ENCODE measurements at regions not wholly inside any gene's neighbourhood (a gene's known extent, or its start where the extent isn't known, plus 50 kb on each side); places are given as distances from the start of the nearest gene placed in this dataset.

DNA sequence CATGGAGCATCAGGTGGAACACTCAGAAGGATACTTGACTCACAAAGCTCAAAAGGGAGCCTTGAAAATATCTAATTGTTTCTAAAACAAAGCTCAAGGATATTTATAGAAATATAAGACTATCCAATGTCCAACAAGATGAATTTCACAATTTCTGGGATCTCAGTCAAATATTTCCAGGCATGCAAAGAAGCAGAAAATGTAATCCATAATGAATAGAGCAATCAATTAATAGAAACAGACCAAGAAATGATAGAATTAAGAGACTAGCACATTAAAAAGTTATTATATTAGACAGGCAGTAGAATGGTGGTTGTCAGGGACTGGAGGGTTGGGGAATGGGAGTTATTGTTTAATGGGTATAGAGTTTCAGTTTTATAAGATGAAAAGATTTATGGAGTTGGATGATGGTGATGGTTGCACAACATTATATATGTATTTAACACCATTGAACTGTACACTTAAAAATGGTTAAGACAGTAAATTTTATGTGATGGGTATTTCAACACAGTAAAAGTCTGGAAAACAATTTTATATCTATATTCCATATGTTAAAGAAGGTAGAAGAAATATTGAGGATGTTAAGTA is 189.9 kb upstream of the PIEZO2 start:
- TF ChIP-seq YY1 (tag by site-specific recombination; IDR thresholded peaks at IDR 0.05) (no peak), ZBTB1 (tag by site-specific recombination; IDR thresholded peaks at IDR 0.05) (no peak), ZNF544 (tag by site-specific recombination; IDR thresholded peaks at IDR 0.05) (no peak), ZNF404 (tag by site-specific recombination; IDR thresholded peaks at IDR 0.05) (no peak), ZNF529 (tag by site-specific recombination; IDR thresholded peaks at IDR 0.05; ENCODE audit: insufficient replicate concordance) (no peak), SP3 (tag by site-specific recombination; IDR thresholded peaks at IDR 0.05) (no peak), ZNF19 (tag by site-specific recombination; IDR thresholded peaks at IDR 0.05; ENCODE audit: low read depth) (no peak), ZNF501 (tag by site-specific recombination; IDR thresholded peaks at IDR 0.05) (no peak), ZNF830 (tag by site-specific recombination; IDR thresholded peaks at IDR 0.05; ENCODE audit: low read depth) (no peak)
- TF ChIP-seq, protein P1, sequence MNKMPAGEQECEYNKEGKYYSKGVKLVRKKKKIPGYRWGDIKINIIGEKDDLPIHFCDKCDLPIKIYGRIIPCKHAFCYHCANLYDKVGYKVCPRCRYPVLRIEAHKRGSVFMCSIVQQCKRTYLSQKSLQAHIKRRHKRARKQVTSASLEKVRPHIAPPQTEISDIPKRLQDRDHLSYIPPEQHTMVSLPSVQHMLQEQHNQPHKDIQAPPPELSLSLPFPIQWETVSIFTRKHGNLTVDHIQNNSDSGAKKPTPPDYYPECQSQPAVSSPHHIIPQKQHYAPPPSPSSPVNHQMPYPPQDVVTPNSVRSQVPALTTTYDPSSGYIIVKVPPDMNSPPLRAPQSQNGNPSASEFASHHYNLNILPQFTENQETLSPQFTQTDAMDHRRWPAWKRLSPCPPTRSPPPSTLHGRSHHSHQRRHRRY (tag by site-specific recombination; IDR thresholded peaks at IDR 0.05), result no peak
- TF ChIP-seq, protein P2, sequence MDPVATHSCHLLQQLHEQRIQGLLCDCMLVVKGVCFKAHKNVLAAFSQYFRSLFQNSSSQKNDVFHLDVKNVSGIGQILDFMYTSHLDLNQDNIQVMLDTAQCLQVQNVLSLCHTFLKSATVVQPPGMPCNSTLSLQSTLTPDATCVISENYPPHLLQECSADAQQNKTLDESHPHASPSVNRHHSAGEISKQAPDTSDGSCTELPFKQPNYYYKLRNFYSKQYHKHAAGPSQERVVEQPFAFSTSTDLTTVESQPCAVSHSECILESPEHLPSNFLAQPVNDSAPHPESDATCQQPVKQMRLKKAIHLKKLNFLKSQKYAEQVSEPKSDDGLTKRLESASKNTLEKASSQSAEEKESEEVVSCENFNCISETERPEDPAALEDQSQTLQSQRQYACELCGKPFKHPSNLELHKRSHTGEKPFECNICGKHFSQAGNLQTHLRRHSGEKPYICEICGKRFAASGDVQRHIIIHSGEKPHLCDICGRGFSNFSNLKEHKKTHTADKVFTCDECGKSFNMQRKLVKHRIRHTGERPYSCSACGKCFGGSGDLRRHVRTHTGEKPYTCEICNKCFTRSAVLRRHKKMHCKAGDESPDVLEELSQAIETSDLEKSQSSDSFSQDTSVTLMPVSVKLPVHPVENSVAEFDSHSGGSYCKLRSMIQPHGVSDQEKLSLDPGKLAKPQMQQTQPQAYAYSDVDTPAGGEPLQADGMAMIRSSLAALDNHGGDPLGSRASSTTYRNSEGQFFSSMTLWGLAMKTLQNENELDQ (tag by site-specific recombination; IDR thresholded peaks at IDR 0.05; ENCODE audit: low read depth), result no peak
- CTCF ChIA-PET, result interaction anchor here (1.0 kb wide), 1 partner anchor 29 kb away, joined by 3 read pairs; no protein-coding TSS in a partner anchor
- Histone ChIP-seq H3K27ac (ENCODE audit: extremely low read depth, low read depth, low read length) (no peak overlapping the region), H3K36me3 (ENCODE audit: control insufficient read depth in 2 of 2, insufficient read depth in 1 of 2, low read length in 2 of 2) (no peaks in the 10 kb centered on the region), H3K4me1 (ENCODE audit: control insufficient read depth, insufficient read depth, low read length) (no peaks in the 10 kb centered on the region), H3K9me3 (ENCODE audit: control insufficient read depth, insufficient read depth, low read depth, low read length) (no peaks in the 10 kb centered on the region; the same call in 1 of the 2 replicates), H3K4me3 (ENCODE audit: low read depth, low read length) (no peak overlapping the region)
- POLR2A ChIA-PET, result no interaction called here

DNA sequence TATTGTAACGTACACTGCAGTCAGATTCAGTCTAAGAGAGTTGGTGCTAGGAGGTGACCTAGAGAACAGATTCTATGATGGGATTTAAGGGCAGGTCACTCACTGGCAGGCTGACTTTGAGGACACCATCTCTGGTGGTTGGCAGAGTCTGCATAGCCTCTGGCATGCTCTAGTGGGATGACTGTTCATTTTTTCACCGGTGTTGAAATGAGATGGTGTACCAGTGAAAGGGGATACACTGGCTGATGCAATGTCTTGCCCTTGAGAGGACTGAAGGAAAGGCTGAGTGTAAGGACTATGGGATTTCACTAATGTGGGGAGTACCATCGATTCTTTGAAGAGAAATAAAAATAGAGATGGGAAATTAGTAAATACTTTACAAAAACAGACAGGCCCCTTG is 186.9 kb upstream of the PIEZO2 start:
- POLR2A ChIA-PET, result no interaction called here
- Histone ChIP-seq H3K4me1 (ENCODE audit: control insufficient read depth, insufficient read depth, low read length) (no peaks in the 10 kb centered on the region), H3K4me3 (ENCODE audit: low read depth, low read length) (no peak overlapping the region), H3K9me3 (ENCODE audit: control insufficient read depth, insufficient read depth, low read depth, low read length) (no peaks in the 10 kb centered on the region; the same call in 1 of the 2 replicates), H3K27ac (ENCODE audit: extremely low read depth, low read depth, low read length) (no peak overlapping the region), H3K36me3 (ENCODE audit: control insufficient read depth in 2 of 2, insufficient read depth in 1 of 2, low read length in 2 of 2) (no peaks in the 10 kb centered on the region)
- CTCF ChIA-PET, result no interaction called here
- TF ChIP-seq ZNF514 (tag by site-specific recombination; IDR thresholded peaks at IDR 0.05), result no peak

DNA sequence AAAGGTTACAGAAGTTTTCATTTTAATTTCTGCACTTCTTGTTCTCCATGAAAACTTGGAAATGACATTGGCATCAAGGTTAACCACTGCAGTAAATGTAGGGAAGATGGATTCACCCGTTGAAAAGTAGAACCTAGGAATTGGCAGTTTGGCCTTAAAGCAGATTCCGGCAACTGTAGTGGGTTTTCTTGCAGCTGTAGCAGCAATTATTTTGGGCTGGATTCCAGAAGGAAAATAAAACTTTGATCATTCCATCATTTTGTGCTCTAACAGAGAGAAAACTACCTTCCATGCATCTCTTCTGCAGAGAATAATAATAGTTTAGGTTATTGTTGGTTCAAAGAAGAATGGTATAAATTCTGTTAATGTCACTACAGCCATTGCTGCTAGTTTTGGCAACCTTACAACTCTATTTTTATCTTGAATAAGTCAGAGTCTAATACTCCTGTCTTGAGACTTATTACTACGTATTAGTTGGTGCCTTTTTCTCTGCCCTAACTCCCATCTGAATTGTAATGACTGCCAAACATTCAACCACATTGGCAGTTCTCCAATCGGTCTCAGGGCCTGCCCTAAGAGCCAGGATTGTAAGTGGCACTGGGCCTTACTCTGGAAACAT is 178.1 kb upstream of the PIEZO2 start:
- TF ChIP-seq ZNF768 (tag by site-specific recombination; IDR thresholded peaks at IDR 0.05) (no peak), ZNF701 (tag by site-specific recombination; IDR thresholded peaks at IDR 0.05) (no peak), MYNN (tag by site-specific recombination; IDR thresholded peaks at IDR 0.05; ENCODE audit: borderline replicate concordance) (no peak), IKZF3 (tag by site-specific recombination; IDR thresholded peaks at IDR 0.05) (no peak), ZNF544 (tag by site-specific recombination; IDR thresholded peaks at IDR 0.05) (no peak), SALL2 (tag by site-specific recombination; IDR thresholded peaks at IDR 0.05; ENCODE audit: borderline replicate concordance) (no peak)
- TF ChIP-seq, protein P3, sequence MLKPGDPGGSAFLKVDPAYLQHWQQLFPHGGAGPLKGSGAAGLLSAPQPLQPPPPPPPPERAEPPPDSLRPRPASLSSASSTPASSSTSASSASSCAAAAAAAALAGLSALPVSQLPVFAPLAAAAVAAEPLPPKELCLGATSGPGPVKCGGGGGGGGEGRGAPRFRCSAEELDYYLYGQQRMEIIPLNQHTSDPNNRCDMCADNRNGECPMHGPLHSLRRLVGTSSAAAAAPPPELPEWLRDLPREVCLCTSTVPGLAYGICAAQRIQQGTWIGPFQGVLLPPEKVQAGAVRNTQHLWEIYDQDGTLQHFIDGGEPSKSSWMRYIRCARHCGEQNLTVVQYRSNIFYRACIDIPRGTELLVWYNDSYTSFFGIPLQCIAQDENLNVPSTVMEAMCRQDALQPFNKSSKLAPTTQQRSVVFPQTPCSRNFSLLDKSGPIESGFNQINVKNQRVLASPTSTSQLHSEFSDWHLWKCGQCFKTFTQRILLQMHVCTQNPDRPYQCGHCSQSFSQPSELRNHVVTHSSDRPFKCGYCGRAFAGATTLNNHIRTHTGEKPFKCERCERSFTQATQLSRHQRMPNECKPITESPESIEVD (tag by site-specific recombination; IDR thresholded peaks at IDR 0.05), result no peak
- Histone ChIP-seq H3K36me3 (ENCODE audit: control insufficient read depth in 2 of 2, insufficient read depth in 1 of 2, low read length in 2 of 2) (no peaks in the 10 kb centered on the region), H3K4me3 (ENCODE audit: low read depth, low read length) (no peak overlapping the region), H3K27ac (ENCODE audit: extremely low read depth, low read depth, low read length) (no peak overlapping the region), H3K4me1 (ENCODE audit: control insufficient read depth, insufficient read depth, low read length) (peaks cover 13% of the 10 kb centered on the region), H3K9me3 (ENCODE audit: control insufficient read depth, insufficient read depth, low read depth, low read length) (no peaks in the 10 kb centered on the region)
- ChIA-PET CTCF (no interaction called here), POLR2A (no interaction called here)
